NB4 (cell line): ENCODE measurements at regions not wholly inside any gene's neighbourhood (a gene's known extent, or its start where the extent isn't known, plus 50 kb on each side); places are given as distances from the start of the nearest gene placed in this dataset.

Experiments
- CTCF ChIP-seq: IDR thresholded peaks from one replicate; pipeline ENCODE4 v1.5.1; 2012; ENCODE audit warnings: low read depth, low read length
- MAX ChIP-seq: IDR thresholded peaks from 2 replicates; pipeline ENCODE4 v1.6.1; 2011; ENCODE audit warnings: low read depth, low read length
- MYC ChIP-seq: IDR thresholded peaks from 2 replicates; pipeline ENCODE4 v1.6.1; 2011; ENCODE audit warnings: low read depth, low read length
- POLR2A ChIP-seq: IDR thresholded peaks from 2 replicates; pipeline ENCODE4 v1.6.1; 2011; ENCODE audit warnings: mild to moderate bottlenecking; ENCODE audit not compliant: insufficient read length; ENCODE audit errors: extremely low read depth

GRCh38 chr9:109974918-109975276 lies 194.9 kb downstream of the PALM2AKAP2 start:
- no peak for TF ChIP-seq CTCF
- TF ChIP-seq POLR2A, result no peak
- no peak for TF ChIP-seq MAX
- TF ChIP-seq MYC, result no peak
